ENCODE measurements at regions not wholly inside any gene's neighbourhood (a gene's known extent, or its start where the extent isn't known, plus 50 kb on each side); places are given as distances from the start of the nearest gene placed in this dataset.

- no peaks in the 10 kb centered on the region for H3K9me3 ChIP-seq (ENCODE audit: control insufficient read depth in 2 of 2, low read length in 2 of 2)
- no peak overlapping the region for H3K27ac ChIP-seq (ENCODE audit: low read length)
- H3K27me3 ChIP-seq (ENCODE audit: control insufficient read depth in 1 of 2, insufficient read depth in 2 of 2, low read length in 2 of 2), result no peaks in the 10 kb centered on the region
- H3K36me3 ChIP-seq (ENCODE audit: control insufficient read depth in 2 of 2, insufficient read depth in 2 of 2, low read length in 2 of 2), result no peaks in the 10 kb centered on the region
- no peak overlapping the region for H3K4me3 ChIP-seq (ENCODE audit: low read length in 2 of 2)
- no peak overlapping the region for H3K9ac ChIP-seq (ENCODE audit: low read length in 2 of 2)
- peaks cover 7% of the 10 kb centered on the region for H3K4me1 ChIP-seq (ENCODE audit: control insufficient read depth, insufficient read depth, low read length)
Measured at GRCh38 chr7:116310141-116310540, 99.8 kb downstream of the TES start.

GRCh38 chr7:116311259-116311658, 100.9 kb downstream of the TES start:
- Histone ChIP-seq H3K9ac (ENCODE audit: low read length in 2 of 2) (no peak overlapping the region), H3K4me1 (ENCODE audit: control insufficient read depth, insufficient read depth, low read length) (peaks cover 8% of the 10 kb centered on the region), H3K36me3 (ENCODE audit: control insufficient read depth in 2 of 2, insufficient read depth in 2 of 2, low read length in 2 of 2) (no peaks in the 10 kb centered on the region), H3K9me3 (ENCODE audit: control insufficient read depth in 2 of 2, low read length in 2 of 2) (no peaks in the 10 kb centered on the region), H3K27me3 (ENCODE audit: control insufficient read depth in 1 of 2, insufficient read depth in 2 of 2, low read length in 2 of 2) (no peaks in the 10 kb centered on the region), H3K4me3 (ENCODE audit: low read length in 2 of 2) (no peak overlapping the region), H3K27ac (ENCODE audit: low read length) (no peak overlapping the region)

GRCh38 chr7:116311816-116312471, 101.6 kb downstream of the TES start:
- H3K4me3 ChIP-seq (ENCODE audit: low read length in 2 of 2), result no peak overlapping the region
- H3K27me3 ChIP-seq (ENCODE audit: control insufficient read depth in 1 of 2, insufficient read depth in 2 of 2, low read length in 2 of 2), result no peaks in the 10 kb centered on the region

GRCh38 chr7:116315293-116315692, 105.0 kb downstream of the TES start:
- H3K4me3 ChIP-seq (ENCODE audit: low read length in 2 of 2), result no peak overlapping the region
- no peaks in the 10 kb centered on the region for H3K36me3 ChIP-seq (ENCODE audit: control insufficient read depth in 2 of 2, insufficient read depth in 2 of 2, low read length in 2 of 2)
- peaks cover 16% of the 10 kb centered on the region for H3K4me1 ChIP-seq (ENCODE audit: control insufficient read depth, insufficient read depth, low read length)
- H3K9ac ChIP-seq (ENCODE audit: low read length in 2 of 2), result no peak overlapping the region
- H3K27ac ChIP-seq (ENCODE audit: low read length), result peak overlapping the region; percentile 37
- peaks cover 0 to 4% of the 10 kb centered on the region in 2 donors for H3K9me3 ChIP-seq (ENCODE audit: control insufficient read depth in 2 of 2, low read length in 2 of 2)
- H3K27me3 ChIP-seq (ENCODE audit: control insufficient read depth in 1 of 2, insufficient read depth in 2 of 2, low read length in 2 of 2), result no peaks in the 10 kb centered on the region

More at GRCh38 chr7:116311816-116312471, 101.6 kb downstream of the TES start:
- peaks cover 12% of the 10 kb centered on the region for H3K4me1 ChIP-seq (ENCODE audit: control insufficient read depth, insufficient read depth, low read length)
- H3K27ac ChIP-seq (ENCODE audit: low read length), result no peak overlapping the region
- H3K9me3 ChIP-seq (ENCODE audit: control insufficient read depth in 2 of 2, low read length in 2 of 2), result no peaks in the 10 kb centered on the region
- H3K36me3 ChIP-seq (ENCODE audit: control insufficient read depth in 2 of 2, insufficient read depth in 2 of 2, low read length in 2 of 2), result no peaks in the 10 kb centered on the region
- no peak overlapping the region for H3K9ac ChIP-seq (ENCODE audit: low read length in 2 of 2)

- no peaks in the 10 kb centered on the region for H3K27me3 ChIP-seq (ENCODE audit: control insufficient read depth in 1 of 2, insufficient read depth in 2 of 2, low read length in 2 of 2)
- peak overlapping the region; percentile 37 for H3K27ac ChIP-seq (ENCODE audit: low read length)
- peaks cover 0 to 4% of the 10 kb centered on the region in 2 donors for H3K9me3 ChIP-seq (ENCODE audit: control insufficient read depth in 2 of 2, low read length in 2 of 2)
- H3K4me3 ChIP-seq (ENCODE audit: low read length in 2 of 2), result no peak overlapping the region
- no peak overlapping the region for H3K9ac ChIP-seq (ENCODE audit: low read length in 2 of 2)
- no peaks in the 10 kb centered on the region for H3K36me3 ChIP-seq (ENCODE audit: control insufficient read depth in 2 of 2, insufficient read depth in 2 of 2, low read length in 2 of 2)
- peaks cover 16% of the 10 kb centered on the region for H3K4me1 ChIP-seq (ENCODE audit: control insufficient read depth, insufficient read depth, low read length)
Measured at GRCh38 chr7:116315803-116316202, 105.5 kb downstream of the TES start.

GRCh38 chr7:116316838-116317628, 106.7 kb downstream of the TES start:
- peaks cover 16% of the 10 kb centered on the region for H3K4me1 ChIP-seq (ENCODE audit: control insufficient read depth, insufficient read depth, low read length)
- H3K27me3 ChIP-seq (ENCODE audit: control insufficient read depth in 1 of 2, insufficient read depth in 2 of 2, low read length in 2 of 2), result no peaks in the 10 kb centered on the region
- H3K9me3 ChIP-seq (ENCODE audit: control insufficient read depth in 2 of 2, low read length in 2 of 2), result peaks cover 0 to 4% of the 10 kb centered on the region in 2 donors
- H3K27ac ChIP-seq (ENCODE audit: low read length), result peak overlapping the region; percentile 72
- peak overlapping the region; percentile 30 to 32 for H3K9ac ChIP-seq (ENCODE audit: low read length in 2 of 2)
- H3K4me3 ChIP-seq (ENCODE audit: low read length in 2 of 2), result peak overlapping the region; percentile 9 to 36
- H3K36me3 ChIP-seq (ENCODE audit: control insufficient read depth in 2 of 2, insufficient read depth in 2 of 2, low read length in 2 of 2), result no peaks in the 10 kb centered on the region

- no peak overlapping the region for H3K4me3 ChIP-seq (ENCODE audit: low read length in 2 of 2)
- H3K27me3 ChIP-seq (ENCODE audit: control insufficient read depth in 1 of 2, insufficient read depth in 2 of 2, low read length in 2 of 2), result no peaks in the 10 kb centered on the region
- no peaks in the 10 kb centered on the region for H3K36me3 ChIP-seq (ENCODE audit: control insufficient read depth in 2 of 2, insufficient read depth in 2 of 2, low read length in 2 of 2)
- H3K9me3 ChIP-seq (ENCODE audit: control insufficient read depth in 2 of 2, low read length in 2 of 2), result peaks cover 0 to 4% of the 10 kb centered on the region in 2 donors
- peak overlapping the region; percentile 72 for H3K27ac ChIP-seq (ENCODE audit: low read length)
- no peak overlapping the region for H3K9ac ChIP-seq (ENCODE audit: low read length in 2 of 2)
- H3K4me1 ChIP-seq (ENCODE audit: control insufficient read depth, insufficient read depth, low read length), result peaks cover 16% of the 10 kb centered on the region
Measured at GRCh38 chr7:116317907-116318306, 107.6 kb downstream of the TES start.

- no peak overlapping the region for H3K4me3 ChIP-seq (ENCODE audit: low read length in 2 of 2)
- H3K27ac ChIP-seq (ENCODE audit: low read length), result no peak overlapping the region
- peaks cover 0 to 4% of the 10 kb centered on the region in 2 donors for H3K9me3 ChIP-seq (ENCODE audit: control insufficient read depth in 2 of 2, low read length in 2 of 2)
Measured at GRCh38 chr7:116322541-116322940, 112.2 kb downstream of the TES start.

GRCh38 chr7:116324582-116324981, 114.2 kb downstream of the TES start:
- Histone ChIP-seq H3K4me1 (ENCODE audit: control insufficient read depth, insufficient read depth, low read length) (no peaks in the 10 kb centered on the region), H3K27me3 (ENCODE audit: control insufficient read depth in 1 of 2, insufficient read depth in 2 of 2, low read length in 2 of 2) (no peaks in the 10 kb centered on the region), H3K9me3 (ENCODE audit: control insufficient read depth in 2 of 2, low read length in 2 of 2) (peaks cover 0 to under 1% of the 10 kb centered on the region in 2 donors), H3K27ac (ENCODE audit: low read length) (no peak overlapping the region), H3K4me3 (ENCODE audit: low read length in 2 of 2) (no peak overlapping the region), H3K9ac (ENCODE audit: low read length in 2 of 2) (no peak overlapping the region), H3K36me3 (ENCODE audit: control insufficient read depth in 2 of 2, insufficient read depth in 2 of 2, low read length in 2 of 2) (no peaks in the 10 kb centered on the region)

More at GRCh38 chr7:116322541-116322940, 112.2 kb downstream of the TES start:
- H3K9ac ChIP-seq (ENCODE audit: low read length in 2 of 2), result no peak overlapping the region
- no peaks in the 10 kb centered on the region for H3K36me3 ChIP-seq (ENCODE audit: control insufficient read depth in 2 of 2, insufficient read depth in 2 of 2, low read length in 2 of 2)
- no peaks in the 10 kb centered on the region for H3K4me1 ChIP-seq (ENCODE audit: control insufficient read depth, insufficient read depth, low read length)
- no peaks in the 10 kb centered on the region for H3K27me3 ChIP-seq (ENCODE audit: control insufficient read depth in 1 of 2, insufficient read depth in 2 of 2, low read length in 2 of 2)

GRCh38 chr7:116325517-116325916, 115.2 kb downstream of the TES start:
- no peaks in the 10 kb centered on the region for H3K4me1 ChIP-seq (ENCODE audit: control insufficient read depth, insufficient read depth, low read length)
- no peak overlapping the region for H3K4me3 ChIP-seq (ENCODE audit: low read length in 2 of 2)
- no peaks in the 10 kb centered on the region for H3K9me3 ChIP-seq (ENCODE audit: control insufficient read depth in 2 of 2, low read length in 2 of 2)
- no peak overlapping the region for H3K9ac ChIP-seq (ENCODE audit: low read length in 2 of 2)
- no peak overlapping the region for H3K27ac ChIP-seq (ENCODE audit: low read length)
- no peaks in the 10 kb centered on the region for H3K27me3 ChIP-seq (ENCODE audit: control insufficient read depth in 1 of 2, insufficient read depth in 2 of 2, low read length in 2 of 2)
- no peaks in the 10 kb centered on the region for H3K36me3 ChIP-seq (ENCODE audit: control insufficient read depth in 2 of 2, insufficient read depth in 2 of 2, low read length in 2 of 2)

GRCh38 chr7:116327135-116327534, 116.8 kb downstream of the TES start:
- no peaks in the 10 kb centered on the region for H3K4me1 ChIP-seq (ENCODE audit: control insufficient read depth, insufficient read depth, low read length)
- no peaks in the 10 kb centered on the region for H3K27me3 ChIP-seq (ENCODE audit: control insufficient read depth in 1 of 2, insufficient read depth in 2 of 2, low read length in 2 of 2)
- H3K9ac ChIP-seq (ENCODE audit: low read length in 2 of 2), result no peak overlapping the region
- H3K4me3 ChIP-seq (ENCODE audit: low read length in 2 of 2), result no peak overlapping the region
- no peaks in the 10 kb centered on the region for H3K36me3 ChIP-seq (ENCODE audit: control insufficient read depth in 2 of 2, insufficient read depth in 2 of 2, low read length in 2 of 2)
- peaks cover 0 to 3% of the 10 kb centered on the region in 2 donors for H3K9me3 ChIP-seq (ENCODE audit: control insufficient read depth in 2 of 2, low read length in 2 of 2)
- H3K27ac ChIP-seq (ENCODE audit: low read length), result no peak overlapping the region

All from stomach smooth muscle (tissue), 2 donors.